Uterus (tissue), 2 donors: ENCODE measurements at regions not wholly inside any gene's neighbourhood (a gene's known extent, or its start where the extent isn't known, plus 50 kb on each side); places are given as distances from the start of the nearest gene placed in this dataset.

ENCODE experiments used
- POLR2A ChIP-seq, 2 donors: fragments of 450-650 bp; IDR thresholded peaks; one replicate each; pipeline ENCODE4 v1.6.1; 2016; ENCODE audit warnings: antibody characterized with exemption in 2 of 2, mild to moderate bottlenecking in 1 of 2, moderate library complexity in 1 of 2
- TF ChIP-seq, protein P1 (sequence below), 4 experiments: fragments of 200-600 bp in 2 of 4; fragments of 450-650 bp in 2 of 4; sonication (generic) in 2 of 4; IDR thresholded peaks; one replicate each; pipeline ENCODE4 v1.5.1; 2016 to 2019; ENCODE audit warnings: antibody characterized with exemption in 4 of 4, mild to moderate bottlenecking in 2 of 4, moderate library complexity in 1 of 4

DNA sequence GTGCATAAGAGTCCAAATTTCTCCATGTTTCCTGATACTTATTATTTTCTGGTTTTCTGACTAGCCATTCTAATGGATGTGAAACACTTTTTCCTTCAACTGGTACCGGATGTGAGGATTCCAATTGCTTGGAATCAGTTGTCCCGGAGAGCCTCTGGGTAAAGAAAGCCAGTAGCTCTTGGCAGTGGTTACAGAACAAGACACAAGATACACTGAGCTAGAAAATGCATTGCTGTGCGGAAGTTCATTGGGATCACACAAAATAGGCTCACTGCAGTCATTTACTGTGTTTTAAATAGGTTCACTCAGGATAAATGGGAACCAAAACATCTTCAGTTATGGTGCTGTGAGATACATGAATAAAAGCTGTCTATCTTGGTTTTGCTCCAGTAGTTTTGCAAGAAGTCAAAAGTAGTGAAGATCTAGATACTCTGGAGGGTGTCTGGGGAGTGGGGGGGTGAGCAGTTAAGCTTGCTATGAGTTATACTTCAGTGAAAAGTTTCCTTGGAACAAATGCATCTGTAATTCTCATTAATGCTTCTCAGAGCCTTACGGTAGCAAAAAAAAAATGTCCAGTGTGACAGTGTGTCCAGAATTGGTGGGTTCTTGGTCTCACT lies 54.4 kb upstream of the RNF182 start:
- TF ChIP-seq, protein P1, sequence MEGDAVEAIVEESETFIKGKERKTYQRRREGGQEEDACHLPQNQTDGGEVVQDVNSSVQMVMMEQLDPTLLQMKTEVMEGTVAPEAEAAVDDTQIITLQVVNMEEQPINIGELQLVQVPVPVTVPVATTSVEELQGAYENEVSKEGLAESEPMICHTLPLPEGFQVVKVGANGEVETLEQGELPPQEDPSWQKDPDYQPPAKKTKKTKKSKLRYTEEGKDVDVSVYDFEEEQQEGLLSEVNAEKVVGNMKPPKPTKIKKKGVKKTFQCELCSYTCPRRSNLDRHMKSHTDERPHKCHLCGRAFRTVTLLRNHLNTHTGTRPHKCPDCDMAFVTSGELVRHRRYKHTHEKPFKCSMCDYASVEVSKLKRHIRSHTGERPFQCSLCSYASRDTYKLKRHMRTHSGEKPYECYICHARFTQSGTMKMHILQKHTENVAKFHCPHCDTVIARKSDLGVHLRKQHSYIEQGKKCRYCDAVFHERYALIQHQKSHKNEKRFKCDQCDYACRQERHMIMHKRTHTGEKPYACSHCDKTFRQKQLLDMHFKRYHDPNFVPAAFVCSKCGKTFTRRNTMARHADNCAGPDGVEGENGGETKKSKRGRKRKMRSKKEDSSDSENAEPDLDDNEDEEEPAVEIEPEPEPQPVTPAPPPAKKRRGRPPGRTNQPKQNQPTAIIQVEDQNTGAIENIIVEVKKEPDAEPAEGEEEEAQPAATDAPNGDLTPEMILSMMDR (IDR thresholded peaks at IDR 0.05) = no peak
- no peak for TF ChIP-seq POLR2A (IDR thresholded peaks at IDR 0.05)
